Uterus (tissue), 2 donors: ENCODE measurements at regions not wholly inside any gene's neighbourhood (a gene's known extent, or its start where the extent isn't known, plus 50 kb on each side); places are given as distances from the start of the nearest gene placed in this dataset.

Experiments used
- CTCF ChIP-seq, 4 experiments: fragments of 200-600 bp in 2 of 4; fragments of 450-650 bp in 2 of 4; sonication (generic) in 2 of 4; IDR thresholded peaks; one replicate each; pipeline ENCODE4 v1.5.1; 2016 to 2019; ENCODE audit warnings: antibody characterized with exemption in 4 of 4, mild to moderate bottlenecking in 2 of 4, moderate library complexity in 1 of 4
- POLR2A ChIP-seq, 2 donors: fragments of 450-650 bp; IDR thresholded peaks; one replicate each; pipeline ENCODE4 v1.6.1; 2016; ENCODE audit warnings: antibody characterized with exemption in 2 of 2, mild to moderate bottlenecking in 1 of 2, moderate library complexity in 1 of 2

DNA sequence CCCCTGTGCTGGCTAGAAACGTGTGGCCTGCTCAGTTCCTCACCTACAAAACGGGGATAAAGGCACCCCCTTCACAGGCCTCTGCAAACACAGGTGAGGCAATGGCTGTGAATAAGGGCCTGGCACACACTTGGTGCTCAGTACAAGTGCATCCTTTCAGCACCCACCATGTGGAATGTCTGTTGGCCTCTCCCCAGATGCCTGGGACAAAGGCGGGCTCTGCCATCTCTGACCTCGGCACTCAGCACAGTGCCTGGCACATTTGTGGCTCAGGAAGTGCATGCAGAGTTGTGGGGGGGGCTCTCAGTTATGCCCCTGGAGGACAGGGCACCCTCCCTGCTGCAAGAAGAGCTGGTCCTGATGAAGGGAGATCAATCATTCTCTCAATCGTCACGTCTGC, 224.6 kb upstream of the RAB6C start:
- TF ChIP-seq CTCF (IDR thresholded peaks at IDR 0.05) (no peak), POLR2A (IDR thresholded peaks at IDR 0.05) (no peak)
